ENCODE measurements at regions not wholly inside any gene's neighbourhood (a gene's known extent, or its start where the extent isn't known, plus 50 kb on each side); places are given as distances from the start of the nearest gene placed in this dataset.

DNA sequence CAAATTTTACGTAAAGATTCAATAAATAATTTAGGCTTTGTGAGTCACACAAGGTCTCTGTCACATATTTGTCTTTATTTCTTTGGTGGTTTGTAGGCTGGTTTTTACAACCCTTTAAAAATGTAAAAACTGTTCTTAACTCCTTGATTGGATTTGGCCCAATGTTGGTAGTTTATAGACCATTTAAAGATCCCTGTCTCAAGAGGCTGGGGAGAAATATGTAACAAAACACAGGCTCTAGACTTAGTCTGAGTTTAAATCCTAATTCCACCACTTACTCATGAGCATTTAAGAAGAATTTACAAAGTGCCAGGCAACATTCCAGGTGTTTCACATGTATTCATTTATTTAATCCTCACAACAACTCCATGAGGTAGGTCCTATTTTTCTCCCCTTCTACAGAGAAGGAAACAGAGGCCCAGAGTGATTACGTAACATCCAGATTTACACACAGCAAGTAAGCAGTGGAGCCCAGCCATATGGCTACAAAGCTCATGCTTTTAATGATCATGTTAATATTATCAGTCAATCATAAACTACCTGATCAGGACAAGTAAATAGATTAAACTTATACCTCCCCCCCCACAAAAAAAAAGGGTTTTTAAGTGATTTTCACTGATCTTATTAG is 416.6 kb upstream of the ACVR2A start:
- Histone ChIP-seq H3K27ac (ENCODE audit: poor library complexity, severe bottlenecking) (no peak overlapping the region), H3K27me3 (ENCODE audit: insufficient read depth, poor library complexity, severe bottlenecking) (no peaks in the 10 kb centered on the region), H3K9me3 (ENCODE audit: severe bottlenecking) (no peaks in the 10 kb centered on the region), H3K36me3 (ENCODE audit: low read depth) (no peaks in the 10 kb centered on the region), H3K4me3 (ENCODE audit: severe bottlenecking) (no peak overlapping the region), H3K4me1 (ENCODE audit: insufficient read depth, poor library complexity, severe bottlenecking) (no peaks in the 10 kb centered on the region)
- DNase-seq (ENCODE audit: low spot score) (no peak), ATAC-seq (ENCODE audit: low read depth) (no peak)
- TF ChIP-seq, protein P1, sequence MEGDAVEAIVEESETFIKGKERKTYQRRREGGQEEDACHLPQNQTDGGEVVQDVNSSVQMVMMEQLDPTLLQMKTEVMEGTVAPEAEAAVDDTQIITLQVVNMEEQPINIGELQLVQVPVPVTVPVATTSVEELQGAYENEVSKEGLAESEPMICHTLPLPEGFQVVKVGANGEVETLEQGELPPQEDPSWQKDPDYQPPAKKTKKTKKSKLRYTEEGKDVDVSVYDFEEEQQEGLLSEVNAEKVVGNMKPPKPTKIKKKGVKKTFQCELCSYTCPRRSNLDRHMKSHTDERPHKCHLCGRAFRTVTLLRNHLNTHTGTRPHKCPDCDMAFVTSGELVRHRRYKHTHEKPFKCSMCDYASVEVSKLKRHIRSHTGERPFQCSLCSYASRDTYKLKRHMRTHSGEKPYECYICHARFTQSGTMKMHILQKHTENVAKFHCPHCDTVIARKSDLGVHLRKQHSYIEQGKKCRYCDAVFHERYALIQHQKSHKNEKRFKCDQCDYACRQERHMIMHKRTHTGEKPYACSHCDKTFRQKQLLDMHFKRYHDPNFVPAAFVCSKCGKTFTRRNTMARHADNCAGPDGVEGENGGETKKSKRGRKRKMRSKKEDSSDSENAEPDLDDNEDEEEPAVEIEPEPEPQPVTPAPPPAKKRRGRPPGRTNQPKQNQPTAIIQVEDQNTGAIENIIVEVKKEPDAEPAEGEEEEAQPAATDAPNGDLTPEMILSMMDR (IDR thresholded peaks at IDR 0.05; ENCODE audit: poor library complexity, severe bottlenecking) = no peak

DNA sequence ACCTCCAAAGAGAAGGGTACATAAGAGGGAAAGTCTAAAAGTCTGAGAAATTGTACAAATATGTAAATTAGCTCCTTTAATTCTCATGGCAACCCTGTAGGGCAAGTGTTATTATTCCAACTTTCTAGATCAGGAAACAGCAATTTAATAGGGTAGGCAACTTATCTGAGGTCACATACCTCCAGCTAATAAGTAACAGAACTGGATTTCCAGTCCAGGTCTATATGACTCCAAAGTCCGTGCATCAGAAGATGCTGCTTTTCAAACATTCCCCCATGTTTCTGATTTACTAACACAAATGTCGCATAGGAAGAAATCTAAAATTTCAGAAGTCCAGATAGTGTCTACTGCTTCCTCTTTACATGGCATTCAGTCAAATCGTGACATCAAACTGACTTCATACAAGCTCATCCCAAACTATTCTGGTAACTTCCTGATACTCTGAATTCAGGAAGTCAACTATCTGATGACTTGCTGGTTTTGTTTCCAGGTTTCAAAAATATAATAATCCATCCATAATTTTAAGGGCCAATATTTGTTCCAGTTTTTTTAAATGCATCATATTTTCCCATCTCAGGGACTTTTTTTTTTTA is 419.3 kb upstream of the ACVR2A start:
- H3K4me3 ChIP-seq (ENCODE audit: severe bottlenecking) = no peak overlapping the region
- no peaks in the 10 kb centered on the region for H3K9me3 ChIP-seq (ENCODE audit: severe bottlenecking)
- DNase-seq (ENCODE audit: low spot score) (no peak), ATAC-seq (ENCODE audit: low read depth) (no peak)
- H3K27ac ChIP-seq (ENCODE audit: poor library complexity, severe bottlenecking) = no peak overlapping the region
- H3K27me3 ChIP-seq (ENCODE audit: insufficient read depth, poor library complexity, severe bottlenecking) = no peaks in the 10 kb centered on the region
- TF ChIP-seq, protein P1 (IDR thresholded peaks at IDR 0.05; ENCODE audit: poor library complexity, severe bottlenecking) = no peak
- H3K36me3 ChIP-seq (ENCODE audit: low read depth) = no peaks in the 10 kb centered on the region
- H3K4me1 ChIP-seq (ENCODE audit: insufficient read depth, poor library complexity, severe bottlenecking) = no peaks in the 10 kb centered on the region

DNA sequence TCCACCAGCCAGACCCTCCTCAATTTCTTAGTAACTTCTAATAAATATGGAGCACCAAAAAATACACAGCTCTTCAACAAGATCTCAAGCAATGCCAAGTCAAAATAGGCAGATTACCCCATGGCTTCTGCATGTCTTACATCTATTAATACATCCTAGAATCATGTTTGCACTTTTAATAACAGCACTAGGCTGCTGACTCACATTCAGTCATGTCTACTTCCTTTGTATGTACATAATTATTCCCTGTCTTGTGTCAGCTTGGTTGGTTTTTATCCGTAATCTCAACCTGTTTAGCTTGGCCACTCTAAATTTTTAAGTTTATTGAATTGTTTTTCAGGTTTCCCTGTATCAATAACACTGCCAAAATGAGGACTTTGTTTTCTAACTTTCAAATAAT is 420.1 kb upstream of the ACVR2A start:
- DNase-seq (ENCODE audit: low spot score) (no peak), ATAC-seq (ENCODE audit: low read depth) (peak; percentile 52; the same call in 1 of the 3 replicates)
- H3K4me3 ChIP-seq (ENCODE audit: severe bottlenecking) = no peak overlapping the region
- no peaks in the 10 kb centered on the region for H3K27me3 ChIP-seq (ENCODE audit: insufficient read depth, poor library complexity, severe bottlenecking)
- H3K9me3 ChIP-seq (ENCODE audit: severe bottlenecking) = no peaks in the 10 kb centered on the region
- no peak overlapping the region for H3K27ac ChIP-seq (ENCODE audit: poor library complexity, severe bottlenecking)
- TF ChIP-seq, protein P1 (IDR thresholded peaks at IDR 0.05; ENCODE audit: poor library complexity, severe bottlenecking) = no peak
- H3K4me1 ChIP-seq (ENCODE audit: insufficient read depth, poor library complexity, severe bottlenecking) = no peaks in the 10 kb centered on the region
- no peaks in the 10 kb centered on the region for H3K36me3 ChIP-seq (ENCODE audit: low read depth)

DNA sequence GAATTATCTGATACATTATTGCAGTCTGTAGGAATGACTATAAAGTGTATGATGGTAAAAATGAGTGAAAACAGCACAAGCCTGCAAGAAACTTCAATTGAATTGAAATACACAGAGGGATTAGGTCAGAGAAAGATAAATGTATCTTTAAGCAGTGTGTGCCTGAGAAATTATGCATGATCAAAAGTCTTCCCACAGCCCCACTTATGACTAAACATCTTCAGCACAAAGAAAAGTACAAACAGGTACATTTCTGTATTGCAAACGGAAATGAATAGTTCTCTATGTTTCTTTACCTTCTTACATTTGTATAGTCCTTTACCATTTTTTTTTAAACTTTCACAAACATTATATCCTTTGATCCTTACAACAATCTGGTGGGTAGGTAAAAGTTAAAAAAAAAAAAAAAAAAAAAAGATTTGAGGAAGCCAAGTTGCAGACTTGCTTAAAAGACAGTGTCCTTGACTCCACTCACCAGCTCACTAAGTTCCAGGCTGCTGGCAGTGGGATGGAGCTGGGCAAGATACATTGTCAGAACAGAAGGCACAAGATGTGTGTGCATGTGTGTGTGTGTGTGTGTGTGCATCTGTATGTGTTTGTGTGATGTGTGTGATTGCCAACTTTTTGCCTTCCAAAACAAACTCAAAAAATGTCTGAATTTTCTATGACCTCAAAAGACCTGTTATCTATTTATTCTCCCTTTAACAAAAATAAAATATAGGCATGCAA is 423.7 kb upstream of the ACVR2A start:
- H3K27ac ChIP-seq (ENCODE audit: poor library complexity, severe bottlenecking) = no peak overlapping the region
- no peaks in the 10 kb centered on the region for H3K9me3 ChIP-seq (ENCODE audit: severe bottlenecking)
- TF ChIP-seq, protein P1 (IDR thresholded peaks at IDR 0.05; ENCODE audit: poor library complexity, severe bottlenecking) = no peak
- H3K4me3 ChIP-seq (ENCODE audit: severe bottlenecking) = no peak overlapping the region
- H3K27me3 ChIP-seq (ENCODE audit: insufficient read depth, poor library complexity, severe bottlenecking) = no peaks in the 10 kb centered on the region
- peaks cover 4% of the 10 kb centered on the region for H3K4me1 ChIP-seq (ENCODE audit: insufficient read depth, poor library complexity, severe bottlenecking)
- H3K36me3 ChIP-seq (ENCODE audit: low read depth) = no peaks in the 10 kb centered on the region
- DNase-seq (ENCODE audit: low spot score) = no peak
- no peak for ATAC-seq (ENCODE audit: low read depth)

All from RWPE2 (cell line).